22Rv1 (cell line): ENCODE measurements at regions not wholly inside any gene's neighbourhood (a gene's known extent, or its start where the extent isn't known, plus 50 kb on each side); places are given as distances from the start of the nearest gene placed in this dataset.

Source experiments
- CTCF ChIP-seq: fragments of 450-650 bp; IDR thresholded peaks from 2 replicates; pipeline ENCODE4 v1.5.1; 2017; ENCODE audit warnings: mild to moderate bottlenecking
- ZFX ChIP-seq: fragments of 450-650 bp; IDR thresholded peaks from 2 replicates; pipeline ENCODE4 v1.6.1; 2017; ENCODE audit warnings: antibody characterized with exemption, borderline replicate concordance

DNA sequence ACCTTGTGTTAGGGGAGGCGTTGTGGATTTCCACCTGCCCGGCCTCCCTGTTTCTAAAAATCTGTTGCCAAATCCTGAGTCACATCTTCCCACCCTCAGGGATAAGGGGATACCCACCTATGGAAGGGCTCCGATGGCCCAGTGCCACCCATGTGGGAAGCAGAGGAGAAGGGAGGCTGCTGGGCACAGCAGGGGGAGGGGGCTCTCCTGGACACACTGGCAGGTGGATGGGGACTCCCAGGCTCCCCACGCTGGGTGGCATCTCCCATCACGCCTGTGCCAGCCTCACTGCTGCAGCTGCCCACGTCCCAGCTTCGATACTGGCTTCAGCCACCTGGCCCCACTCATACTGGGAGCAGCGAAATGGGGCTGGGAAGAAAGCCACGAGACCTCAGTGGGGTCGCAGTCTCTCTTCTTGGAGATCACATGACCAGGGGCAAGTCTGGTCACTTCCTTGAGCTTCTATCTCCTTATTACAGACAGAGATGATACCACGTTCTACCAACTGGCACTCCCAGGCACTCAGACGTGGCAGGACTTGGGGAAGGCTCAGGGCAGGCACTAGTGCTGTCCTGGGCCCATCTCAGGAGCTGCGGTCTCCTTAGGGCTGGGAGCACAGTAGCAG lies 72.2 kb downstream of the PITPNM2 start:
- TF ChIP-seq ZFX (no peak), CTCF (no peak)
